Inferior parietal cortex (tissue), 1 donor: ENCODE measurements at regions not wholly inside any gene's neighbourhood (a gene's known extent, or its start where the extent isn't known, plus 50 kb on each side); places are given as distances from the start of the nearest gene placed in this dataset.
"Not testable (repeated sequence)": the region's sequence is repeated elsewhere in the genome, so short reads cannot be mapped to it uniquely, and the experiment has no call there.

ENCODE experiments used
- DNase-seq: peaks from one replicate; pipeline ENCODE4 v3.0.0-alpha.2; 2016; ENCODE audit errors: extremely low spot score

GRCh38 chr7:81833401-81833800, 63.6 kb upstream of the HGF start:
- DNase-seq, result no peak

GRCh38 chr7:81831883-81832282, 62.0 kb upstream of the HGF start:
- DNase-seq, result no peak

GRCh38 chr7:81829511-81829910, 59.7 kb upstream of the HGF start:
- not testable (repeated sequence) for DNase-seq

DNA sequence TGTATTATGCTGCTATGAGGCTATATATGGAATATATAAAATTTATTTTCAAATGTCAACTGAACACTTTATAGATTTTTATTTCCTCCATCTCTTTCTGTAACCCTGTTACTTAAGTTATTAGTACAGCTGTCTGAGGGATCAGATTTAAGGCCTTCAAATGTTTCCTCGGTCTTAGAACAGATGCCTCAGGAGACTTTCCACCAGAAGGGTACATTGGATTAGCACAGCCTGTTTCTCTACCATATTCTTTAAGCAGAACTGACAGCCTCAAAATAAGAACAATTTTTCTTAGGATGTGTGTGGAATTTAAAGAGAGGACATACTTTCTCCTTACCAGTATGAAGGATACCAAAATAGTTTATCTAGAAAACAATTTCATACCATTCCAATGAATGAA, 53.0 kb upstream of the HGF start:
- no peak for DNase-seq

- DNase-seq, result no peak
Measured at GRCh38 chr7:81819861-81820260, 50.0 kb upstream of the HGF start.
